GM23248 (cell line): ENCODE measurements at regions not wholly inside any gene's neighbourhood (a gene's known extent, or its start where the extent isn't known, plus 50 kb on each side); places are given as distances from the start of the nearest gene placed in this dataset.

Source experiments
- DNase-seq: peaks from one replicate; pipeline ENCODE4 v3.0.0-alpha.2; 2015
- H2AFZ ChIP-seq: fragments of 200-600 bp; sonication (generic); 2 replicates; pipeline ENCODE4 v1.6.1; 2016; ENCODE audit warnings: antibody characterized with exemption
- H3F3A ChIP-seq: fragments of 200-600 bp; sonication (generic); 2 replicates; pipeline ENCODE4 v1.6.1; 2016; ENCODE audit warnings: mild to moderate bottlenecking, antibody characterized with exemption, mixed run types; ENCODE audit not compliant: insufficient read depth
- H3K27ac ChIP-seq: fragments of 200-600 bp; sonication (generic); 2 replicates; pipeline ENCODE4 v1.5.1; 2016; ENCODE audit warnings: mild to moderate bottlenecking
- H3K27me3 ChIP-seq: fragments of 200-600 bp; sonication (generic); replicated peaks from 2 replicates; pipeline ENCODE4 v1.6.1; 2016; ENCODE audit warnings: mild to moderate bottlenecking; ENCODE audit not compliant: insufficient read depth
- H3K36me3 ChIP-seq: fragments of 200-600 bp; sonication (generic); 2 replicates; pipeline ENCODE4 v1.6.1; 2016; ENCODE audit warnings: low read depth, mild to moderate bottlenecking
- H3K4me1 ChIP-seq: fragments of 200-600 bp; sonication (generic); 2 replicates; pipeline ENCODE4 v1.6.1; 2016; ENCODE audit warnings: mild to moderate bottlenecking; ENCODE audit not compliant: insufficient read depth
- H3K4me2 ChIP-seq: fragments of 200-600 bp; sonication (generic); one replicate; pipeline ENCODE4 v1.6.1; 2016; ENCODE audit warnings: mild to moderate bottlenecking; ENCODE audit not compliant: unreplicated experiment
- H3K4me3 ChIP-seq: fragments of 200-600 bp; sonication (generic); 2 replicates; pipeline ENCODE4 v1.5.1; 2016; ENCODE audit warnings: mild to moderate bottlenecking
- H3K79me2 ChIP-seq: fragments of 200-600 bp; sonication (generic); 2 replicates; pipeline ENCODE4 v1.6.1; 2016; ENCODE audit warnings: mild to moderate bottlenecking; ENCODE audit not compliant: insufficient read depth
- H3K9ac ChIP-seq: fragments of 200-600 bp; sonication (generic); 2 replicates; pipeline ENCODE4 v1.6.1; 2016; ENCODE audit warnings: mild to moderate bottlenecking
- H3K9me2 ChIP-seq: fragments of 200-600 bp; sonication (generic); 2 replicates; pipeline ENCODE4 v1.6.1; 2016; ENCODE audit warnings: mixed run types, mild to moderate bottlenecking, moderate library complexity; ENCODE audit not compliant: insufficient read depth
- H3K9me3 ChIP-seq: fragments of 200-600 bp; sonication (generic); one replicate; pipeline ENCODE4 v1.6.1; 2017; ENCODE audit warnings: low read depth
- H4K20me1 ChIP-seq: fragments of 200-600 bp; sonication (generic); 2 replicates; pipeline ENCODE4 v1.6.0; 2016; ENCODE audit not compliant: insufficient read depth
- EZH2 ChIP-seq: fragments of 200-600 bp; sonication (generic); IDR thresholded peaks from 2 replicates; pipeline ENCODE4 v1.6.1; 2018; ENCODE audit warnings: antibody characterized with exemption, mild to moderate bottlenecking; ENCODE audit not compliant: insufficient read depth, poor library complexity, severe bottlenecking
- EZH2phosphoT487 ChIP-seq: fragments of 200-600 bp; sonication (generic); IDR thresholded peaks from 2 replicates; pipeline ENCODE4 v1.6.1; 2018; ENCODE audit warnings: antibody characterized with exemption, moderate library complexity, mild to moderate bottlenecking, low read depth; ENCODE audit not compliant: insufficient read depth
- WGBS, 2 experiments: methylation state at CpG; one replicate each; pipeline ENCODE4 v1.1.6; 2015 to 2017; ENCODE audit warnings: low lambda C conversion rate in 2 of 2, low coverage in 1 of 2; ENCODE audit errors: missing lambda C conversion rate in 2 of 2; 5-methylcytosine and 5-hydroxymethylcytosine counted together
- in situ Hi-C: fragments of 300-500 bp; cut with MboI; formaldehyde crosslinking; loops from 2 replicates; pipeline ENCODE4 v1.15.0; 2020

- in situ Hi-C loops: no loop called here
- Histone ChIP-seq H3K27ac (no peak overlapping the region), H3K36me3 (no peaks in the 10 kb centered on the region)
Measured at GRCh38 chr6:18603361-18603760, 216.2 kb downstream of the RNF144B start.

DNA sequence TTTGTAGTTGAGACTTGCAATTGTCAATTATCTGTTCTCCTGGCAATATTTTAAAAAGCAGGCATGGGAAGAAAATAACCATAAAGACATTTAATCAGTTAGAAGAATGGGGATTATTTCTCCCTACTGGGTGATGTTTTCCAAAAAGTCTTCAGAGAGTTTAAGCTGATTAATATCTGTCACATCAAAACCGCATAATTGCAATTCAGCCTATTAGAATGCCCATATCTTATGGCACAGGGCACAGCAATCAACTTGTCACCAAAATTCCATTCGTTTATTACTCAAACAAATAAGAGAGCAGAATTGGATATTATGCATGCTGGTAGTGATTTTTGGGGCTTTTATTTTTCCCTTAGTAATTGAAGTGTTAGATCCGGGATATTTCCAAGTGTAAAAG, 218.7 kb downstream of the RNF144B start:
- WGBS, 2 experiments: 2 to 4% methylated on average over 3 of the region's 3 CpGs
- Histone ChIP-seq H2AFZ (no peak overlapping the region), H3K4me2 (no peak overlapping the region), H4K20me1 (no peaks in the 10 kb centered on the region), H3K27ac (no peak overlapping the region), H3K36me3 (no peaks in the 10 kb centered on the region), H3K9me2 (no peaks in the 10 kb centered on the region), H3K9me3 (no peaks in the 10 kb centered on the region), H3K4me1 (no peaks in the 10 kb centered on the region), H3K79me2 (no peaks in the 10 kb centered on the region), H3F3A (no peaks in the 10 kb centered on the region), H3K9ac (no peak overlapping the region), H3K27me3 (peaks cover 3% of the 10 kb centered on the region; the same call in 1 of the 2 replicates), H3K4me3 (no peak overlapping the region)
- no peak for TF ChIP-seq EZH2
- no peak for TF ChIP-seq EZH2phosphoT487
- in situ Hi-C loops: no loop called here
- no peak for DNase-seq

More at GRCh38 chr6:18603361-18603760, 216.2 kb downstream of the RNF144B start:
- Histone ChIP-seq H3K27me3 (peaks cover 3% of the 10 kb centered on the region; the same call in 1 of the 2 replicates), H3K9me3 (no peaks in the 10 kb centered on the region), H3K9ac (no peak overlapping the region), H2AFZ (no peak overlapping the region), H3K79me2 (no peaks in the 10 kb centered on the region), H3F3A (no peaks in the 10 kb centered on the region), H3K9me2 (no peaks in the 10 kb centered on the region), H3K4me2 (no peak overlapping the region), H3K4me3 (no peak overlapping the region), H3K4me1 (no peaks in the 10 kb centered on the region), H4K20me1 (no peaks in the 10 kb centered on the region)
- TF ChIP-seq EZH2: no peak
- TF ChIP-seq EZH2phosphoT487: no peak
- DNase-seq: no peak
- 25 to 27% methylated on average over 5 of the region's 5 CpGs for WGBS, 2 experiments

- Histone ChIP-seq H4K20me1 (no peaks in the 10 kb centered on the region), H3F3A (no peaks in the 10 kb centered on the region), H3K79me2 (no peaks in the 10 kb centered on the region), H3K27ac (no peak overlapping the region), H3K4me2 (no peak overlapping the region), H3K4me3 (no peak overlapping the region), H3K36me3 (no peaks in the 10 kb centered on the region), H3K27me3 (peaks cover 3% of the 10 kb centered on the region; the same call in 1 of the 2 replicates), H3K4me1 (no peaks in the 10 kb centered on the region), H3K9ac (no peak overlapping the region), H2AFZ (no peak overlapping the region), H3K9me2 (no peaks in the 10 kb centered on the region), H3K9me3 (no peaks in the 10 kb centered on the region)
- in situ Hi-C loops: no loop called here
- DNase-seq: no peak
- 32 to 39% methylated on average over 1 of the region's 1 CpG for WGBS, 2 experiments
- TF ChIP-seq EZH2: no peak
- no peak for TF ChIP-seq EZH2phosphoT487
Measured at GRCh38 chr6:18609715-18610114, 222.6 kb downstream of the RNF144B start.

GRCh38 chr6:18613319-18613925, 226.3 kb downstream of the RNF144B start:
- DNase-seq: no peak
- Histone ChIP-seq H3K4me3 (no peak overlapping the region), H2AFZ (no peak overlapping the region), H3K9me2 (no peaks in the 10 kb centered on the region), H3K9ac (no peak overlapping the region), H3K9me3 (no peaks in the 10 kb centered on the region), H3K4me1 (no peaks in the 10 kb centered on the region), H4K20me1 (no peaks in the 10 kb centered on the region), H3F3A (no peaks in the 10 kb centered on the region), H3K27me3 (no peaks in the 10 kb centered on the region), H3K36me3 (no peaks in the 10 kb centered on the region), H3K4me2 (no peak overlapping the region), H3K27ac (no peak overlapping the region), H3K79me2 (no peaks in the 10 kb centered on the region)
- WGBS, 2 experiments: 51 to 52% methylated on average over 4 of the region's 4 CpGs
- in situ Hi-C loops: no loop called here
- TF ChIP-seq EZH2phosphoT487 (no peak), EZH2 (no peak)
